ENCODE measurements at regions not wholly inside any gene's neighbourhood (a gene's known extent, or its start where the extent isn't known, plus 50 kb on each side); places are given as distances from the start of the nearest gene placed in this dataset.

DNA sequence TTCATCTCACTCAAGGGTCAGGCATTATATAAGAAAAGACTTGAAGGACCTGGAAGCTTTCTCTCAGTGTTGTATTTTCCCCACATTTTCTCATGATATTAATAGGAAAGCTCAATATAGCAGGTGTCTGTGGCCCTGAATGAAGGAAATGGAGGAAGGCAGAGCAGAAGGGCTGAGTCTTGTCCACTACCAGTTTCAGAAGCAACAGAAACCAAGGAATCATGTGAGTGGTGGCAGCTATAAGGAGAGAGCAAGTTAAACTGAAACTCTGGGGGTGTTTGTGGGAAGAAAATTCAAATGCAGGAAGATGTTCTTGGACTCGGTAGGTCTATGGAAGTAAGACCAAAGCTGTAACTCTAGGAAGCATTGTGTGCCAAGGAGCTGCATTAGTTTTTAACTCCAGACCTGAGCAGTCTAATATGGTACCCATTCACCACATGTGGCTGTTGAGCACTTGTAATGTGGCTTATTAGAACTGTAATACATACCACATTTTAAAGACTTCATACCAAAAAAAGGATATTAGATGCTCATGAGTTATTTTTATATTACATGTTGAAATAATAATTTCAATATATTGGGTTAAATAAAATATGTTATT lies 278.8 kb upstream of the GADL1 start:
- H3K4me3 ChIP-seq (ENCODE audit: low read length) = no peak overlapping the region
- no peak overlapping the region for H3K9ac ChIP-seq (ENCODE audit: low read depth, low read length)
- no peaks in the 10 kb centered on the region for H3K9me3 ChIP-seq (ENCODE audit: insufficient read depth, low read depth, low read length)
- no peaks in the 10 kb centered on the region for H3K36me3 ChIP-seq (ENCODE audit: insufficient read depth, low read depth, low read length)
- H3K27ac ChIP-seq (ENCODE audit: low read length) = no peak overlapping the region
- no peaks in the 10 kb centered on the region; the same call in 1 of the 2 replicates for H3K4me1 ChIP-seq (ENCODE audit: insufficient read depth, low read length)
- H3K27me3 ChIP-seq (ENCODE audit: insufficient read depth, low read length) = no peaks in the 10 kb centered on the region

DNA sequence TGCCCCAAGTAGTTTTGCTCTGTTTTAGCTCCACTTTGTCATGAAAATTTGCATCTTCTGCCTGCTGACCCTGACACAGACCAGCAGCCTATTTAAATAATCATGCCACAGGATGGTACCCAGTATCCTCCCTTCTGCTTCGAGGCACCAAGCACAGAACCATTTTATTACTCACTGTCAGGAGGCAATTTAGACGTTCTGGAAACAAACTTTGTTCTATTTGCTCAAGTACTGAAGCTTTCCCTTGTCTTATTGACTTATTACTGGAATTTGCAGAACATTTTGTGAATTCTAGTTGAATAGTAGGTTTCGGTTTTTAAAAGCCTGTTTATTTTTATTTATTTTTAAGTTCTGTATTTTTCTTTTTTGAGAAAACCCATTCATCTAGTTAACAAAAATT lies 279.6 kb upstream of the GADL1 start:
- Histone ChIP-seq H3K27me3 (ENCODE audit: insufficient read depth, low read length) (no peaks in the 10 kb centered on the region), H3K4me1 (ENCODE audit: insufficient read depth, low read length) (no peaks in the 10 kb centered on the region; the same call in 1 of the 2 replicates), H3K36me3 (ENCODE audit: insufficient read depth, low read depth, low read length) (no peaks in the 10 kb centered on the region), H3K4me3 (ENCODE audit: low read length) (no peak overlapping the region), H3K9ac (ENCODE audit: low read depth, low read length) (no peak overlapping the region), H3K9me3 (ENCODE audit: insufficient read depth, low read depth, low read length) (no peaks in the 10 kb centered on the region), H3K27ac (ENCODE audit: low read length) (no peak overlapping the region)

DNA sequence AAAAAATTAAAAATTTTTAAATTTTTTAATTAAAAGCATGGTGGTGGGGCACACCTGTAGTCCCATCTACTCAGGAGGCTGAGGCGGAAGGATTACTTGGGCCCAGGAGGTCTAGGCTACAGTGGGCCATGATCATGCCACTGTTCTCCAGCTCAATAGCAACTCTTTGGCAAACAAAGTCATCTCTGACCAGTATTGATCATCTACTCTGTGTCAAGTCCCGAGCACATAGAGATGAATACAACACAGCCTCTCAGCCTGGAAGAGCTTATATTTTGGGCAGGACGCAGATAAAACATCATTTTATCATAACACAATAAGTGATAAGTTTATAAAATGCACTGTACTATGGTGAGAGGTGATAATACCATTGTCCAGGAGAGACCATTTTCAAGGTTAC lies 281.6 kb upstream of the GADL1 start:
- Histone ChIP-seq H3K4me1 (ENCODE audit: insufficient read depth, low read length) (no peaks in the 10 kb centered on the region; the same call in 1 of the 2 replicates), H3K4me3 (ENCODE audit: low read length) (no peak overlapping the region), H3K36me3 (ENCODE audit: insufficient read depth, low read depth, low read length) (no peaks in the 10 kb centered on the region), H3K27ac (ENCODE audit: low read length) (no peak overlapping the region), H3K27me3 (ENCODE audit: insufficient read depth, low read length) (no peaks in the 10 kb centered on the region), H3K9me3 (ENCODE audit: insufficient read depth, low read depth, low read length) (no peaks in the 10 kb centered on the region), H3K9ac (ENCODE audit: low read depth, low read length) (no peak overlapping the region)

DNA sequence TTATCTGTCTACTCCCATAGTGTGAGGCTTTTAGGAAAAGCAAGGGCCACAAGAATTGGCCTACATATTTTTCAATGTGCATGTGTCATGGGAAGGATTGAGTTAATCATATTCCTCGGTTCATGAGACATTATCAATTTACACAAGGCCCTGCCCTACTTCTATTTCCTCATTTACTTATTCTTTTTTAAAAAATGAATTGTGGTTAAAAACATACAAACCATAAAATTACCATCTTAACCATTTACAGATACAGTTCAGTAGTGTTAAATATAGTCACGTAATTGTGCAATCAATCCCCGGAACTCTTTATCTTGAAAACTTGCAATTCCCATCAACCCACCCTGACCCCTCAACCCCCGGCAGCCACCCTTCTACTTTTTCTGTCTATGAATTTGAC lies 284.0 kb upstream of the GADL1 start:
- no peak overlapping the region for H3K9ac ChIP-seq (ENCODE audit: low read depth, low read length)
- H3K4me1 ChIP-seq (ENCODE audit: insufficient read depth, low read length) = no peaks in the 10 kb centered on the region
- H3K36me3 ChIP-seq (ENCODE audit: insufficient read depth, low read depth, low read length) = no peaks in the 10 kb centered on the region
- no peak overlapping the region for H3K27ac ChIP-seq (ENCODE audit: low read length)
- no peaks in the 10 kb centered on the region; the same call in 1 of the 2 replicates for H3K9me3 ChIP-seq (ENCODE audit: insufficient read depth, low read depth, low read length)
- no peak overlapping the region for H3K4me3 ChIP-seq (ENCODE audit: low read length)
- H3K27me3 ChIP-seq (ENCODE audit: insufficient read depth, low read length) = no peaks in the 10 kb centered on the region

DNA sequence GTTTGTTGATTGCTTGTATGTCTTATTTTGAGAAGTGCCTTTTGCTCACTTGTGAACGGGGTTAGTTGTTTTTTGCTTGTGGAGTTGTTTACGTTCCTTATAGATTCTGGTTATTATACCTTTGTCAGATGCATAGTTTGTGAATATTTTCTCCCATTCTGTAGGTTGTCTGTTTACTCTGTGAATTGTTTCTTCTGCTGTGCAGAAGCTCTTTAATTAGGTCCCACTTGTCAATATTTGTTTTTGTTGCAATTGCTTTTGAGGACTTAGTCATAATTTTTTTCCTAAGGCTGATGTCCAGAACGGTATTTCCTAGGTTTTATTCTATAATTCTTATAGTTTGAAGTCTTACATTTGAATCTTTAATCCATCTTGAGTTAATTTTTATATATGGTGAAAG lies 285.3 kb upstream of the GADL1 start:
- Histone ChIP-seq H3K27ac (ENCODE audit: low read length) (no peak overlapping the region), H3K4me3 (ENCODE audit: low read length) (no peak overlapping the region), H3K9ac (ENCODE audit: low read depth, low read length) (no peak overlapping the region), H3K4me1 (ENCODE audit: insufficient read depth, low read length) (no peaks in the 10 kb centered on the region), H3K9me3 (ENCODE audit: insufficient read depth, low read depth, low read length) (no peaks in the 10 kb centered on the region; the same call in 1 of the 2 replicates), H3K36me3 (ENCODE audit: insufficient read depth, low read depth, low read length) (no peaks in the 10 kb centered on the region), H3K27me3 (ENCODE audit: insufficient read depth, low read length) (no peaks in the 10 kb centered on the region)

DNA sequence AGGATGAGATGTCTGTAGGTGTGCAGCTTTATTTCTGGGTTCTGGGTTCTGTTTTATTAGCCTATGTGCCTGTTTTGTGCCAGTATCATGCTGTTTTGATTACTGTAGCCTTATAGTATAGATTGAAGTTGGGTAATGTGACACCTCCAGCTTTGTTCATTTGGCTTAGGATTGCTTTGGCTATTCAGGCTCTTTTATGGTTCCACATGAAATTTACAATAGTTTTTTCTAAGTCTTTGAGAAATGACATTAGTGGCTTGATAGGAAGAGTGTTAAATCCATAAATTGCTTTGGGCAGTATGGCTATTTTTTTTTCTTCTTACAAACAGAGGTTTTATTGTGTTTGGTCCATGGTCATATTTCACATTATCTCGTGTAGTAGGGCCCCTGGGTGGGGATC lies 285.8 kb upstream of the GADL1 start:
- no peaks in the 10 kb centered on the region for H3K4me1 ChIP-seq (ENCODE audit: insufficient read depth, low read length)
- H3K27ac ChIP-seq (ENCODE audit: low read length) = no peak overlapping the region
- H3K9ac ChIP-seq (ENCODE audit: low read depth, low read length) = no peak overlapping the region
- no peak overlapping the region for H3K4me3 ChIP-seq (ENCODE audit: low read length)
- H3K36me3 ChIP-seq (ENCODE audit: insufficient read depth, low read depth, low read length) = no peaks in the 10 kb centered on the region
- no peaks in the 10 kb centered on the region; the same call in 1 of the 2 replicates for H3K9me3 ChIP-seq (ENCODE audit: insufficient read depth, low read depth, low read length)
- no peaks in the 10 kb centered on the region for H3K27me3 ChIP-seq (ENCODE audit: insufficient read depth, low read length)

DNA sequence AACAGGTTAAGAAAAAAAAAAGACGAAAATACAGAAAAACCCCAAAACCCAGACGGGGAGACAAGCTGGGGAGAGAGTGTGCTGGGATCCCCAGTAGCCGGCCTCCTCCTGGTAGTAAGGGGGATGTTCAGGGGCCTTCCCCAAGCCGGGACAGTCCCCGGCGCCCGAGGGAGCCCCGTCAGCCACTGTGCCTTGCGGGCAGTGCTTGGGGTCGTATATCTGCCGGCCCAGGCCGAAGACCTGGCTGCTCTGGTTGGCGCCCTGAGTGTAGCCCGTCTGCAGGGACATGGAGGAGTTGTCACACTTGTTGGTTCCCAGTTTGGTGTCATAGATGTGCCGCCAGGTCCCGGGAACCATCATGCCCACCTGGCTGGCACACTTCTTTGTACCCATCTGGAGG lies 287.2 kb upstream of the GADL1 start:
- Histone ChIP-seq H3K4me3 (ENCODE audit: low read length) (no peak overlapping the region), H3K9me3 (ENCODE audit: insufficient read depth, low read depth, low read length) (no peaks in the 10 kb centered on the region; the same call in 1 of the 2 replicates), H3K27ac (ENCODE audit: low read length) (no peak overlapping the region), H3K9ac (ENCODE audit: low read depth, low read length) (no peak overlapping the region), H3K36me3 (ENCODE audit: insufficient read depth, low read depth, low read length) (no peaks in the 10 kb centered on the region), H3K27me3 (ENCODE audit: insufficient read depth, low read length) (no peaks in the 10 kb centered on the region), H3K4me1 (ENCODE audit: insufficient read depth, low read length) (no peaks in the 10 kb centered on the region)

DNA sequence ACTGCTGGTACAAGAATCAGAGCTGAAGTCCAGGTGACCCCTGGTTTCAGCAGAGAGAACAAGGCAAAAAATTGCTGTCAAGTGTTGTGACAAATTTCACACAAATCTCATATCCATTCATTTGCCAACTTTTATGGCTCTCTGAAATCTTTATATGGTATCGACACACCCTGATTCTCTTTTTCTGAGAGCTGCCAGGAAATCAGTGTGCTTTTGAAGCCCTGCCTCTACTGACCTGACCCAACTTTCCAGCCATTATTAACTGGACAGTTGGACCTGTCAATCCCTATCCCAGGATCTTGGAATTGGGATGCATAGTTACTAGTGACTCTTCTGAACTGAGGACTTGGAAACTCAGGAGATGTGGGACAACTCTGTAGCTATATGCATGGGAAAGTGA lies 288.2 kb upstream of the GADL1 start:
- Histone ChIP-seq H3K4me1 (ENCODE audit: insufficient read depth, low read length) (no peaks in the 10 kb centered on the region), H3K9ac (ENCODE audit: low read depth, low read length) (no peak overlapping the region), H3K27me3 (ENCODE audit: insufficient read depth, low read length) (no peaks in the 10 kb centered on the region), H3K9me3 (ENCODE audit: insufficient read depth, low read depth, low read length) (no peaks in the 10 kb centered on the region; the same call in 1 of the 2 replicates), H3K27ac (ENCODE audit: low read length) (no peak overlapping the region), H3K4me3 (ENCODE audit: low read length) (no peak overlapping the region), H3K36me3 (ENCODE audit: insufficient read depth, low read depth, low read length) (no peaks in the 10 kb centered on the region)

DNA sequence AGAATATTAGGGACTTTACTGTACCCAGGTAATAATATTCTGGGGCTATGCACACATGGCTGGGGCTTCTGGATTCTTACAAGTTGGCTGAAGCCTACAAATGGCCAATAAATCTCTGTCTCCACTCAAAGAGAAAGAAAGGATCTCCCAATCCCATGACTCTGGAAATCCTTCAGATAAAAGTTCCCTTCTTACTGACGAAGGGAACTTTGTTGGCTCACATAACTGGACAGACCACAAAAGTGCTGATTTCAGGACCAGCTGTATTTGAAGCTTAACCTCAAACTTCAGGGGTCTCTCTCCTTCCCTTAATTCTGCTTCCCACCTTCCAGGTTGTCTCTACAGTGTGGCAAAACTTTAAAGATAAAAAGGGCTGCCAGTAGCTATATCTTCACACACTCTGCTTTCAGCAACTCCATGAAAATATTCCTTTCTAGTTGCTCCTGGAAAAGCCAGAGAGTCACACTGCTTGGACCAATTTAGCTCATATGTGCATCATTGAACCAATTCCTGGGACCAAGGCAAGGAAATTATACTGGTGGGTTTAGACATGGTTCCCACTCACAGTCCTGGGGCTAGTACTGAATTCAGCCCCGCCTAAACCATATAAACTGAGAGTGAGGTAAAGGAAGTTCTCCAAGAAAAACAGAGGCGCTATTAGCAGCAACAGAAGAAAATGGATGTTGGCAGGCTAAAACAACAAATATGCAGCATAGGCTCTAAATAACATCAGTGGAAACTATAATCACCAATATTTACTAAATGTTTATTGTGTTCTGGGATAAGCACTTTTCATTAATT lies 290.0 kb upstream of the GADL1 start:
- no peaks in the 10 kb centered on the region for H3K36me3 ChIP-seq (ENCODE audit: insufficient read depth, low read depth, low read length)
- no peak overlapping the region for H3K4me3 ChIP-seq (ENCODE audit: low read length)
- no peaks in the 10 kb centered on the region for H3K4me1 ChIP-seq (ENCODE audit: insufficient read depth, low read length)
- no peak overlapping the region for H3K9ac ChIP-seq (ENCODE audit: low read depth, low read length)
- H3K27me3 ChIP-seq (ENCODE audit: insufficient read depth, low read length) = no peaks in the 10 kb centered on the region
- no peak overlapping the region for H3K27ac ChIP-seq (ENCODE audit: low read length)
- H3K9me3 ChIP-seq (ENCODE audit: insufficient read depth, low read depth, low read length) = no peaks in the 10 kb centered on the region; the same call in 1 of the 2 replicates

DNA sequence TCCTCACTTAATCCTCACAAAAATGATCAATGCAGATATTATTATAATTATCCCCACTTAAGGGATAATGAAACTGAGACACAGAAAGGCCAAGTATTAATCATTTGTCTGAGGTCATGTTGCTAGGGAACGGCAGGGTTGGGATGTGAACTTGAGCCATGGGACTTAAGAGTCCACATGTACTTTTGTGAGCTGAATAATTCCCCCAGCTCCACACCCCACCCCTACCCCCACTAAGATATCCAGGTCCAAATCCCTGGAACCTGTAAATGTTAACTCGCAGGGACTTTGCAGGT lies 290.5 kb upstream of the GADL1 start:
- Histone ChIP-seq H3K36me3 (ENCODE audit: insufficient read depth, low read depth, low read length) (no peaks in the 10 kb centered on the region), H3K9ac (ENCODE audit: low read depth, low read length) (no peak overlapping the region)

DNA sequence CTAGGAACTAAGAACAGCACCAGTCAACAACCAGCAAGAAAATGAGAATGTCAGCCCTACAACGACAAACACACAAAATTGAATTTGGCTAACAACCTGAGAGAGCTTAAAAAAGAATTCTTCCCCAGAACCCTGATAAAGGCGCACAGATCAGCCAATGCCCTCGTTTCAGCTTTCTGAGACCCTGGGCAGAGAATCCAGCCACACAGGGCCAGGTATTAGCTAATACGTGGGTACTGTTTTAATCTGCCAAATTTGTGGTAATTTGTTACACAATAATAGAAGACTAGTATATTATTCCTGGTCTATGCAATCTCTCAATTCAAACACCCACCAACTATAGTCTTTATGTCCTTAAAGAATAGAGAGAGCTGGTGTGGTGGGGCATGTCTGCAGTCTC lies 291.6 kb upstream of the GADL1 start:
- Histone ChIP-seq H3K27ac (ENCODE audit: low read length) (no peak overlapping the region), H3K4me1 (ENCODE audit: insufficient read depth, low read length) (no peaks in the 10 kb centered on the region), H3K9me3 (ENCODE audit: insufficient read depth, low read depth, low read length) (no peaks in the 10 kb centered on the region; the same call in 1 of the 2 replicates), H3K4me3 (ENCODE audit: low read length) (no peak overlapping the region), H3K9ac (ENCODE audit: low read depth, low read length) (no peak overlapping the region), H3K36me3 (ENCODE audit: insufficient read depth, low read depth, low read length) (no peaks in the 10 kb centered on the region), H3K27me3 (ENCODE audit: insufficient read depth, low read length) (no peaks in the 10 kb centered on the region)

More for the DNA sequence above, 290.5 kb upstream of the GADL1 start:
- Histone ChIP-seq H3K4me3 (ENCODE audit: low read length) (no peak overlapping the region), H3K27ac (ENCODE audit: low read length) (no peak overlapping the region), H3K4me1 (ENCODE audit: insufficient read depth, low read length) (no peaks in the 10 kb centered on the region), H3K27me3 (ENCODE audit: insufficient read depth, low read length) (no peaks in the 10 kb centered on the region), H3K9me3 (ENCODE audit: insufficient read depth, low read depth, low read length) (no peaks in the 10 kb centered on the region; the same call in 1 of the 2 replicates)

DNA sequence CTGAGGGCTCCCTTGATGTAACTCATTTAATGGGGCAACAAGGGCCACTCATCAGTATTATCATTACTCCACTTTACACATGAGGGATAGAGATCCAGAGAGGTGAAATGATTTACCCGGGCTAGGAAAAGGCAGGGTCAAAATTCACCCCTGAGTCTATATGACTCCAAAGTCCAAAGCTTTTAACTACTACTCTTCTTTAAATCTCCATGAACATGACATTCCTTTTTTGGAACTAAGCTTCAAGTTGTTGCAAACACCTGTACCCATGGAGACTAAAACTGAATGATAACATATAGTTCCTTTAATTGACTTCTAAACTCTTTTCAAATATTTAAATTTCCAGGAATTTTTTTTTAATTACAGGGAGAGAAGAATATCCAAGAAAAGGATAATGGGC lies 292.9 kb upstream of the GADL1 start:
- Histone ChIP-seq H3K27ac (ENCODE audit: low read length) (no peak overlapping the region), H3K27me3 (ENCODE audit: insufficient read depth, low read length) (no peaks in the 10 kb centered on the region), H3K4me3 (ENCODE audit: low read length) (no peak overlapping the region), H3K9ac (ENCODE audit: low read depth, low read length) (no peak overlapping the region), H3K9me3 (ENCODE audit: insufficient read depth, low read depth, low read length) (no peaks in the 10 kb centered on the region), H3K4me1 (ENCODE audit: insufficient read depth, low read length) (no peaks in the 10 kb centered on the region), H3K36me3 (ENCODE audit: insufficient read depth, low read depth, low read length) (no peaks in the 10 kb centered on the region)

Measured in iPS-20b (cell line).